GM18511 (cell line): ENCODE measurements at regions not wholly inside any gene's neighbourhood (a gene's known extent, or its start where the extent isn't known, plus 50 kb on each side); places are given as distances from the start of the nearest gene placed in this dataset.
"Not testable (repeated sequence)": the region's sequence is repeated elsewhere in the genome, so short reads cannot be mapped to it uniquely, and the experiment has no call there.

ENCODE experiments used
- ATAC-seq: cut with Tn5 transposase; IDR thresholded peaks from one replicate; pipeline ENCODE4 v1.9.1; 2021; ENCODE audit warnings: mild to moderate bottlenecking, moderate library complexity; ENCODE audit not compliant: unreplicated experiment

DNA sequence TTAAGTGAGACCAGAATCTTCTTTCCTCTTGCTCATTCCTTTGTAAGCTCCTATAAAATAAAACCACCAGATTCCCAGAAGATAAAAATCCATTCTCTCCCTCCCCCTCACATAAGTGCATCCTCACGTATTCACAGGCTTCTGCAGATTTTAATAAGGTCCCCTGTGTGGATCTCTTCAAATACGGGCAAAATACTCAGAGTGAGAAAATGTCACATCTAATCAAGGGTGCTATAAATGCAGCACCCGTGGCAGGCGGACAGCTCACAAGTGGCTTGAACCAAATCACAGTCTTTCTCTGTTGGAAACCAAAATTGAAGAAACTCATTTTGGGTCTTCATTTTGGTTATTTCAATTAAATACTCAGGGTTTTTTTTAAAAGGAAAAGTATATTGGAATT, 212.9 kb upstream of the CMC1 start:
- ATAC-seq = no peak

DNA sequence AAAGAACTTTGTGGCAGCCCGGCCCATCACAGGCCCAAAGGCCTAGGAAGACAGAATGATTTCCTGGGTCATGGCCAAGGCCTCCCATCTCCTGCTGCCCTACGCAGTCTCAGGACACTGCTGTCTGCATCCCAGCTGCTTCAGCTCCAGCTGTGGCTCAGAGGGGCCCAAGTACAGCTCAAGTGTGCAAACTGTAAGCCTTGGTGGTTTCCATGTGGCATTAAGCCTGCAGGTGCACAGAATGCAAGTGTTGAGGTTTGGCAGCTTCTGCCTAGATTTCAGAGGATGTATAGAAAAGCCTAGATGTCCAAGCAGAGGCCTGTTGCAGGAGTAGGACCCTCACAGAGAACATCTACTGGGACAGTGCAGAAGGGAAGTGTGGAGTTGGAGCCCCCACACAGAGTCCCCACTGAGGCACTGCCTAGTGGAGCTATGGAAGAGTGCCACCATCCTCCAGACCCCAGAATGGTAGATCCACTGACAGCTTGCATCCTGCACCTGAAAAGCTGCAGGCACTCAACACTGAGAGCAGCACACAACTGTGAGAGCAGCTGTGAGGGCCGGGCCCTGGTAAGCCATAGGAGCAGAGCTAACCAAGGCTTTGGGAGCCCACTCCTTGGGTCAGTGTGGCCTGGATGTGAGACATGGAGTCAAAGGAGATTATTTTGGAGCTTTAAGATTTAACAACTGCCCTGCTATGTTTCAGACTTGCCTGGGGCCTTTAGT, 208.2 kb upstream of the CMC1 start:
- no peak for ATAC-seq

DNA sequence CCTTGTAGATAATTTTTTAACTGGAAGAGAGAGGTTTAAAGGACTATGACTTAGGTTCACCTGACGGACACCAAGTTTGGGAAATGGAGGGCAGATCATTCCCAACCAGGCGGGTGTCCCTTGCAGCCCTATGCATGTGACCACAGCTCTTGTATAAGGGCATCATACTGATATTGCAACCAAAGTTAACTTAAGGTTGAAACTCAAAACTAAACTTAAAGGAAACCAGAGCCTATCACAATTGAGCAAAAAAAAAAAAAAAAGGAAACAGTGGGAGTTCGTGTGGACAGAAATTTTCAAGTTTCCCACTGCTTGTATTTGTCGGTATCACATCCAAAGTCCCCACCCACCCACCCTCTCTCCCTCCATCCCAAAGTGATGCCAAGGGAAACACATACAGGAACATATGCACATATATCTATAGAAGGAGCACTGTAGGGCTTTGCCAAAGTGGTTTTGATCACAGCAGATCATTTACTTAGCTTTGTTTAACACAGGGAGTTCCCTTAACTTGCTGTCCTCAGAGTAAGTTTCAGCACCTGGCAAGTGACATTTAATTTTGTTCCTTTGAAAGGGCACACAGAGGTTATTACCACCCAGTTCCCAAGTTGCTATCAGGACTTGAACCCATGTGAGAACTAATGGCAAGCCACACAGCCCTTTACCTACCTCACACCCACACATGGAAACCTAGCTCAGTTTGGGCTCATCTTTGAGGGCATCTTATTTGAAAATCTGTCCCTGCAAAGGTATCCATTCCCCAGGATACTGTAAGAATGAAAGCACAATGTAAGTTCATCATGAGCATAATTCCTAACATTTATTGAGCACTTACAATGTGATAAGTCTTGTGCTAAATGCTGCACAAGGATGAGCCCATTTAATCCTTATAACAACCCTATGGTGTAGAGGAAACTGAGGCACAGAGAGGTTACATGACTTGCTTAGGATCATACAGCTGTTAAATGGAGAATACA, 204.5 kb upstream of the CMC1 start:
- ATAC-seq = peak; percentile 77

DNA sequence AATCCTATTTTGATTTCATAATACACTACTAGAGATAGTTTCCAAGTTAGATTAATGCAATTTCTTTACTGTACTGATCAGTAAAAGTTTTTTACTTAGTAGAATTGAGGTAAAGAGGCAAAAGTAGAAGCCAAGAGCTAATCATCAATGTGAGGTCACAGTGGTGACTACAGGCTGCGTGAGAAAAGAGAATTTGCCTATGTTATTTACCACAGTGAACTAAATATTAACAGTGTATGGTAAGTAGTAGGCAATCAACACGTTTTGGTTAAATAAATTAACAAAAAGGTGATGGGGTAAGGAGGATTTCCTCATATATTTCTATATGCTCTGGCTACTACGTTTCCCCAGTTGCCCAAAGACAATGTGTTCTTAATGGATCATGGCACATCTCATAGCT, 202.2 kb upstream of the CMC1 start:
- ATAC-seq = peak; percentile 33

DNA sequence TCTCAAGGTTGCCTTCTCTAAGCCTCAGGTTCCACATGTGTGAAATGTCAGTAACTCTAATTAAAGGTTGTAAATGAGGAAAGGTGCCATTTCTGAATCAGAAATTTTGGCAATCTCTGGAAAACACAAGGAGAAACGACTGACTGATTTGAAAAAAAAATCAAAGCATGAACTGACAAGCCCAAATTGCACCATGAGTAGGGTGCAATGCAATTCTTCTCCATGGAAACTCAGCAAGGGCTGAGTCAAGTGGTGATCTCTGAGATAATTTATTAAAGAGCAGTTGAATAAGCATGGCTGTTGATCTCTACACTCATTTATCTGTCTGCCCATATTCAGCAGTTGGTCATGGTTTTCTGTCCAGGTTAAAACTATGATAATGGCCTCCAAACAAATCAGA, 201.6 kb upstream of the CMC1 start:
- ATAC-seq = no peak

DNA sequence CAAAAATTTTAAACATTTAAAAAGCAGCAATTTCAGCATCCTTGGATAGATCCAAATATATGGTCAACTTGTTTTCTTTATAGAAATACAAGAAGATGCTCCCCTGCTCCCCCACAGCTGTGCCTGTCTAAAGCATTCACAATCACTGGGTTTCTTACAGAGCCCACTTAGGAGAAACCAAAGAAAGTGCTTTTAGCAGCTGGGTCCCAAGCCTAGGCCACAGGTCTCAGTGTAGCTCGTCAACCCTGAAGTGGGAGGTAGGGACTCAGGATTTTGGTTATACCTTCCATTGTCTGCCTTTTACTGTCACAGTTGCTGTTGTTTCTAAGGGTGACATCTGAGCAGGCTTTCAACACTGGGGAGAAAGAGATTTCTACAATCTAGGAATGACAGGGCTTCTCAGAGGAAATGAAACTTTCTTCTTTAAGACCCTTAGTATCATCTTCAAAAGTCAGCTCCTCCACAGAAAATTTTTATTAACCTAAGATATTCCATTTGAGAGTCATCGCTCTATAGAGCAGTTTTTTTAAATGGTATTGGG, 199.3 kb upstream of the CMC1 start:
- peak; percentile 75 for ATAC-seq

DNA sequence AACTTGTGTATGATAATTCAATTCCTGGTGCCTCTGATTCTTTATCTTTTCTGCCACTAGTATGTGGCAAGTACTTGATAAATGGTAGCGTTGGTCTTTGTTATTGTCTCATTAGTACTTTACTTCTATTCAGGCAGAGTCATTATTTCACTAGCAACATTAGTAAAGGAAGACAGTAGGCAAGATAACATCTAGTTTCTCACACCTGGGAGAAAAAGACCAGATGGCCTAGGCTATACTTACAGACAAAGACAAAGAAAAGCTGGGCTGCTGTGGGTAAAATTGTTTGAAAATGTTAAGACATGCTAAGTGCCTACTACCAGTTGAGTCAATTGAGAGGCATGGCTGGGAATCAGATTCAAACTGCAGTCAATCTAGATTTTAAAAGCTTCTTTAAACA, 198.7 kb upstream of the CMC1 start:
- peak; percentile 37 for ATAC-seq

DNA sequence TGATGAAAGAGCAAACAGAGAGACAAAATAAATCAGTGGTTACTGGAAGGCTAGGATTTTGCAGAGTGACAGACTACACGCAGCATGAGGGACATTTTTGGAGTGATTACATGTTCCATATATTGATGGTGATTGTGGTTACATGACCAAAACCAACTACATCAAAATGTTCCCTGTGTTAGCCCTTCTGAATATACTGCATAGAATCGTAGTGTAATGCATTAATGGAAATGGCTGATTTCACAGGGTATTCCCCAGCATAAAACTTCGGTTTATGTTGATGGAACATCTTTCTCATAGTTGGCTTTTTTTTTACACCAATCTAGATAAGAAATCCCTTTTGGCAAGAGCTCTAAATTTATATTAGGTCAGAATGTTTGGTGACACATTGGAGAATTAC, 191.3 kb upstream of the CMC1 start:
- ATAC-seq = no peak

DNA sequence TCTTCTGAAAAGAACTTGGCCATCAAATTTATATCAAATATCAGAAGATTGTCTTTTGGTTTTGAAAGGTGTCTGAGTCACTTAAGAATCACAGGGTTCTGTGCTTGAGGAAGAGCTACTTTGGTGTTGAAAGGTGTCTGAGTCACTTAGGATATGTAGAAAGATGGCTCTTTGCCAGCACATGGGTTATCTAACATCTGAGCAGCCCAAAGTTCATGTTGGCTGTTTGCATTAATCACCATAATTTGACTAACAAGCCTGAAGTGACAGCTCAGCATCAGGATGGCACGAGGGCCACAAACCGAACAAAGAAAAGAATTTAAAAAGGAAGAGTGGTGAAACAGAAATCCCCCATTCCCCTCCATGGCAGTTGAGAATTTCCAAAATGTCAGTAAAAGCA, 190.5 kb upstream of the CMC1 start:
- ATAC-seq = no peak

DNA sequence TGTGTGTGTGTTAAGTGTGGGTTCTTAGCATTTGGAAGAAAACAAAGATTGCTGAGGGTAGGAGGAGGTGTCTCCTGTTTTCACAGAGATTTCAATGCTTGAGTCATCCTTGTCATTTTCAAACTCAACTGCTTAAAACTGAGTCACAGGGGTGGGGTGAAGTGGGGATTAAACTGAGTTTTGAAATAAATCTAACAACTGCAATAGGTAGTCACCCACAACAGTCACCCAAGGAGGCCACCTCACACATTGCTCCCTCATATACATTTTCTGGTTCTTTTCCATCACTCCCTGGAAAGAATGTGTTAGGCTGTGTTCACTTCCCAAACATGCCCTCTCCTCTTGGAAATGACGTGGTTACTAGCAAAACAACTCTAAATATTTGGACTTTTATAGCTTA, 187.7 kb upstream of the CMC1 start:
- ATAC-seq = no peak

DNA sequence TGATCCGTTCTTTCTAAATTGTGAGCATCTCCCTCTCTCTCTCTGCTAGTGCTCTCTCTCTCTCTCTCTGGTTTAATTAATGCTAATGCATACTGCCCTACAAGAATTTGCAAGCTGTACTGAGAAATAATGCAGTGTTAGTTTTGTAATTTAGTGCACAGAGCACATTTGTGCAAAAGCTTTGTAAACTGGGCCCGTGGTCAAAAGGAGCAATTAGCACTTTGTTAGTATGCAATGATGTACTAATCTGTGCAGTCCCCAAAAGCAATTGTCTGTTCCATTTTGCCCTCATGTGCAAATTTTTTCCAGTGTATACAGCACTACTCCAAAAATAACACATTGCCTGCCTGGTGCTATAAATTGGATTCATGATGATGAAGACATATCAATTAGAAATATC, 184.6 kb upstream of the CMC1 start:
- ATAC-seq = no peak

DNA sequence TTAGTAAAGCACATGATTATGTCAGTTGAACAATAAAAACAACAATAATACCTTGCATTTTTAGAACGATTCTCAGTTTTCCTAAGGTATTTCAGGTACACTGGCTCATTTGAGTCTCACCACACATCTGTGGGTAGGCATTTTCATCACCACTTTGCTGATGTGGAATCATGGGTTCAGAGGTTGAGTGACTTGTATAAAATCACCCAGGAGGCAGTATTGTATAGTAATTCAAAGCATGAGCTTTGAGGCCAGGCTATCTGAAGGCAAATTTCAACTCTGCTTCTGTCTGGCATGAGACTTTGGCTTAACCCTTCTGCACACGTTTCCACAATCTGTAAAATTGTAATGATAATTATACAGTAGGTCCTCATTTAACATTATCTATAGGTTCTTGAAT, 183.9 kb upstream of the CMC1 start:
- no peak for ATAC-seq

DNA sequence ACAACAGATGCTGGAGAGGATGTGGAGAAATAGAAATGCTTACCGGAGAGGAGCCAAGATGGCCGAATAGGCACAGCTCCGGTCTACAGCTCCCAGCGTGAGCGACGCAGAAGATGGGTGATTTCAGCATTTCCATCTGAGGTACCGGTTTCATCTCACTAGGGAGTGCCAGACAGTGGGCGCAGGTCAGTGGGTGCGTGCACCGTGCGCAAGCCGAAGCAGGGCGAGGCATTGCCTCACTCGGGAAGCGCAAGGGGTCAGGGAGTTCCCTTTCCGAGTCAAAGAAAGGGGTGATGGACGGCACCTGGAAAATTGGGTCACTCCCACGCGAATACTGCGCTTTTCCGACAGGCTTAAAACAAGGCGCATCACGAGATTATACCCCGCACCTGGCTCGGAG, 182.2 kb upstream of the CMC1 start:
- not testable (repeated sequence) for ATAC-seq

DNA sequence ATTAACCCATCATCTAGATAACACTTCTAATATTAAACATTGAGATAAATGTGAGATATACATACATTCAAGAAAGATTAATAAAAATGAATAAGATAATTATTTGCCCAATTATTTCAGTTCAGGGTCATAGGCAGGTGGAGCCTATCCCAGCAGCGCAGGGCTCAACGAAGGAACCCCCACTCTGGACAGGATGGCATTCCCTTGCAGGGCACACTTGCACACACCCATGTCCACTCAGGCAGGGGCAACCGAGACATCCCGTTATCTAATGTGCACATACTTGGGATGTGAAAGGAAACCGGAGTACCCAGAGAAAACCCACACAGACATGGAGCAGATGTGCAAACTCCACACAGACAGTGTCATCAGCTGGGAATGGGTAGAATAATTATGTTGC, 175.4 kb upstream of the CMC1 start:
- ATAC-seq = no peak

DNA sequence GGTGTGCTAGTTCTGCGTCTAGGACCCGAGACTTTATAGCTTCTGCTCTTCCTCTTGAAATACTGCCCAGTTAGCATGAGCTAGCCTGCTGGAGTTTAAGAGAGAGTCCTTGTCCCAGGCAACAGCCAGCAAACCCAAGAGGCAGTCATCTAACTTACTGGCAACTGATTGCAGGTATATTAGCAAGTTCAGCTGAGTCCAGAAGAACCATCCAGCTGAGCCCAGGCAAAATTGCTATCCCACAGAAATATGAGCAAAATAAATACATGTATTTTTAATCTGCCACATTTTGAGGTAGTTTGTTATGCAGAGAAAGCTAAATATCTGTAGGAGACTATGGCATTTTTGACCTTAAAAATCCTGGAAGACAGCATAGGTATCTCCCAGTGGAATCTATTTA, 174.4 kb upstream of the CMC1 start:
- ATAC-seq = no peak

DNA sequence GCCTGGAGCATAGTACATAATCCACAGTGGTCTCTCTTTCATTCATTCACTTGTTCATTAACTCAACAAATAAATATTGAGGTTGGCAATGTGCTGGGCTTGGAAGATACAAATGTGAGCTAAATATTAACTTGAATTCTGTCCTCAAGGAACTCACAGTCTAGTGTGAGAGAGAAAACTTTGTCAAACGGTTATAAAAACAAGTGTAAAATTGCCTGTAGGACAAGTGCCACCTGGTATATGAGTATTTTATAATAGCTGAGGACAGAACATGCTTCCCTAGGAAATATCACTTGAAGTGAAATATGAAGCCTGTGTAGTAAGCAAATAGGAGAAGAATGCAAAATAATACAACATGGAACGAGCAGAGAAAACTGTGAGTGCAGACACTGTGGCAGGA, 173.1 kb upstream of the CMC1 start:
- no peak for ATAC-seq

DNA sequence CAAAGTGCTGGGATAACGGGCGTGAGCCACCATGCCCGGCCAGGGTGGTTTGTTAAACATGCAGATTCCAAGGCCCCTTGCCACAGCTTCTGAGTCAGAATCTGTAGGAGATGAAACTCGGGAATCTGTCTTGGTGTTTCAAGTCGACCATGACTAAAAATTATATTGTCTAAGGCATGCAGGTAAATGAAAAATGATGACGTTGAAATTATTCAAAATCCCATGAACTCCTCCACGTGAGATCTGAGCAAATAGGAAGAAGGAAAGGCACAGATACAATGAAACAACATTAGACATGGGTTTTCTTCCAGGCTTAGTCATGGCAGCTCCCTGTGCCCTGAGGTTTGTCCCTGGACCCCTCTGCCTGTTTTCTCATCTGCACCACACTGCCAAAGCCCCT, 172.0 kb upstream of the CMC1 start:
- ATAC-seq = no peak

DNA sequence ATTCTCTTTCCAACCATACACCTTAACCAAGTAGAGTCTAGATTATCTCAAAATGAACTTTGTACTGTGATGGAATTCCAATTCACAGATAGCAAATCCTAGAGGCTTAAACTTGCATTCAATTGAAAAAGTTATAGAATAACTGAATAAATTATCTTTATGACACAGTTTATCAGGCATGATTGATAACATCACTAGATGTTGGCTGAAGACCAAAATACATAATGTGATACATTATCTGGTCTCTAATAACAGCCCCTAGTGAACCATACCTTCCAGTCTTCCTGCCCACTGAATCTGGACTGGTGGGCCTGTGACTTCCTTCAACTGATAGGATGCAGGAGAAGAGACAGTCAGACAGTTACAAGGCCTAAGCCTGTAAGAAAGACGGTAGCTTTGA, 165.2 kb upstream of the CMC1 start:
- ATAC-seq = no peak

DNA sequence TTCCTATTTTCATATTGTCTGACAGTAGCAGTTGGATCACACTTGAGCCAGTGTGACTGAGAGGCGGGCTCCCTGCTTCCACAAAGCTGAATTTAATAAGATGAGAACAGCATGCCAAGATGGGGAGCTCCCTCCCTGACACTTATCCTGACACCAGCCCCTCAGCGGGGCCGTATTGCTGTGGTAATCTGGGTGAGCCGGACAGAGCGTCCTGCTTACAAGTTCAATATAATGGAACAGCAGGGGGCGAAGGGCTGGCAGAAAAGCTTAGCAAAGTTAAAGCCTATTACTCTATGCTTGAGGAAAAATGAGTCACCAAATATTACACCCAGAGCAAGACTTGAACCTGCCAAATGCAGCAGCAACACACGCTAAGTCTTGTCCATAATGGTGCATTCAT, 163.8 kb upstream of the CMC1 start:
- ATAC-seq = no peak

DNA sequence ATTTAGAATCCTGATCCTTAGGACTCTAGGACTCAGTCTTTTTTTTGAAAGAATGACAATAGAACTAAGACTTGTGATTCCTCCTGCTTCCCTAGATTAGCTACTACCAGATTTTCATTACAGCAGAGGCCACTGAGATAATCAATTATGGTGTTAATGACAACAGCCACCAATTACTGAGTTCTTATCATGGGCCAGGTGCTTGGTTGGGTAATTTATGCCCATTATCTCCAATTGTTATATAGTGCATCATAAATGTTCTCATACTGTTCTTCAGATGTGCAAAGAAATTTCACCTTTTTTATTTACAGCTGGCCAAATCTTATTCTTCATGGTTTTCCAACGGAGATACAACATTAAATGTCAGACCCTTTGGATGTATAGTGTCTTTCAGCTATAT, 162.9 kb upstream of the CMC1 start:
- no peak for ATAC-seq

DNA sequence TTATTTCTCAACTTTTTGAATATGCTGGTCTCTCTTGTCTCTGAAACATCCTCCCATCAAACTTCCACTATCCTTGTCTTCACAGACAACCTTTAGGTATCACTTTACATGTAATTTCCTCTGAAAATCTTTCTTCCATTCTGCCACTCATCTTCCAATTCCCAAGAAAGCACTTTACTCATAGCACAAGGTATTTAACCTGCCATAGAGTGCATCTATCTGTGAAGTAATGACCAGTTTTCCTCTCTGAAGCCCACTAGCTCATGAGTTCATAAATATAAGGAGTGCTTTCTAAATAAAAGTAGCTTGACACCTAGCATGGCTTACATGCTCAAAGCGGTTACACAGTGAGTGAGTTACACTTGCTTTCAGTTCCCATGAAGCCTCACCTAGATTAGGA, 160.7 kb upstream of the CMC1 start:
- ATAC-seq = no peak

DNA sequence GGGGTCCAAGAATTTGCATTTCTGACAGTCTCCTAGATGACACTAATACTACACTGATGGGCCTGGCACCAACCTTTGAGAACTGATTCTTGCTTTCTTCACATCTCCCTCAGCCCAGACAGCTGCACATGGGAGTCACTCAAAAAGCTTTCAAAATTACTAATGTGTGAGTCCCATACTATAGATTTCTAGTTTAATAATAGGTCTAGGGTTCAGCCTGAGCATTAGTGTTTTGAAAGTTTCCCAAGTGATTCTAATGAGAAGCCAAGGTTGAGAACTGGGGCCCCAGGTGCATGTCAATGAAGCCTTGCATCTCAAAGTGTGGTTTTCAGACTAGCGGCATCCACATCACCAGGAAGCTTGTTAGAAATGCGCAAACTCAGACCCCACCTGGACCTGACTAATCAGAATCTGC, 159.9 kb upstream of the CMC1 start:
- peak; percentile 77 for ATAC-seq
